GDM1 (cell line): ENCODE measurements at regions not wholly inside any gene's neighbourhood (a gene's known extent, or its start where the extent isn't known, plus 50 kb on each side); places are given as distances from the start of the nearest gene placed in this dataset.
A peak's percentile ranks its signal among the peaks of the same experiment; 100 is the strongest.

ENCODE experiments used
- DNase-seq: peaks from one replicate; lab custom pipeline; 2025; lab: John Stamatoyannopoulos, UW

GRCh38 chr2:239762106-239762505, 263.0 kb downstream of the NDUFA10 start:
- no peak for DNase-seq

- no peak for DNase-seq
Observed at GRCh38 chr2:239760596-239760995, 264.5 kb downstream of the NDUFA10 start.

GRCh38 chr2:239758279-239758877, 266.8 kb downstream of the NDUFA10 start:
- no peak for DNase-seq

GRCh38 chr2:239756790-239757760, 268.1 kb downstream of the NDUFA10 start:
- no peak for DNase-seq

GRCh38 chr2:239756031-239756789, 268.9 kb downstream of the NDUFA10 start:
- DNase-seq = no peak

- no peak for DNase-seq
Observed at GRCh38 chr2:239753401-239753837, 271.7 kb downstream of the NDUFA10 start.

GRCh38 chr2:239752951-239753350, 272.2 kb downstream of the NDUFA10 start:
- DNase-seq = no peak

GRCh38 chr2:239751679-239752355, 273.3 kb downstream of the NDUFA10 start:
- peak; percentile 76 for DNase-seq

- DNase-seq = no peak
Observed at GRCh38 chr2:239750929-239751678, 274.0 kb downstream of the NDUFA10 start.

GRCh38 chr2:239750045-239750835, 274.9 kb downstream of the NDUFA10 start:
- no peak for DNase-seq

- DNase-seq = no peak
Observed at GRCh38 chr2:239749272-239749873, 275.8 kb downstream of the NDUFA10 start.

GRCh38 chr2:239748811-239749210, 276.3 kb downstream of the NDUFA10 start:
- DNase-seq = no peak

- DNase-seq = no peak
Observed at GRCh38 chr2:239747771-239748170, 277.4 kb downstream of the NDUFA10 start.

GRCh38 chr2:239747274-239747673, 277.9 kb downstream of the NDUFA10 start:
- DNase-seq = no peak

GRCh38 chr2:239746559-239747246, 278.4 kb downstream of the NDUFA10 start:
- DNase-seq = no peak

- no peak for DNase-seq
Observed at GRCh38 chr2:239745386-239746227, 279.5 kb downstream of the NDUFA10 start.

- no peak for DNase-seq
Observed at GRCh38 chr2:239744706-239745340, 280.3 kb downstream of the NDUFA10 start.

- no peak for DNase-seq
Observed at GRCh38 chr2:239743206-239743605, 281.9 kb downstream of the NDUFA10 start.
